Stimulated activated naive CD8-positive, alpha-beta T cell treated with anti-CD3 and anti-CD28 coated beads, Interleukin-15, Interleukin-2, amounts not matched to agents 100 ng/mL and 50 ng/mL, for 24 hours (primary cell): ENCODE measurements at regions not wholly inside any gene's neighbourhood (a gene's known extent, or its start where the extent isn't known, plus 50 kb on each side); places are given as distances from the start of the nearest gene placed in this dataset.

Experiments used
- H3K27ac Mint-ChIP-seq: one replicate; pipeline ENCODE4 v1.8.0; 2021; ENCODE audit warnings: mild to moderate bottlenecking, mixed read lengths
- H3K27me3 Mint-ChIP-seq: one replicate; pipeline ENCODE4 v1.8.0; 2021; ENCODE audit warnings: mixed read lengths
- H3K36me3 Mint-ChIP-seq: one replicate; pipeline ENCODE4 v1.8.0; 2021; ENCODE audit warnings: low read depth, mixed read lengths
- H3K4me1 Mint-ChIP-seq: one replicate; pipeline ENCODE4 v1.8.0; 2021; ENCODE audit warnings: low read depth, mixed read lengths
- H3K4me3 Mint-ChIP-seq: one replicate; pipeline ENCODE4 v1.8.0; 2021; ENCODE audit warnings: mild to moderate bottlenecking, mixed read lengths
- H3K9me3 Mint-ChIP-seq: one replicate; pipeline ENCODE4 v1.8.0; 2021; ENCODE audit warnings: mixed read lengths

DNA sequence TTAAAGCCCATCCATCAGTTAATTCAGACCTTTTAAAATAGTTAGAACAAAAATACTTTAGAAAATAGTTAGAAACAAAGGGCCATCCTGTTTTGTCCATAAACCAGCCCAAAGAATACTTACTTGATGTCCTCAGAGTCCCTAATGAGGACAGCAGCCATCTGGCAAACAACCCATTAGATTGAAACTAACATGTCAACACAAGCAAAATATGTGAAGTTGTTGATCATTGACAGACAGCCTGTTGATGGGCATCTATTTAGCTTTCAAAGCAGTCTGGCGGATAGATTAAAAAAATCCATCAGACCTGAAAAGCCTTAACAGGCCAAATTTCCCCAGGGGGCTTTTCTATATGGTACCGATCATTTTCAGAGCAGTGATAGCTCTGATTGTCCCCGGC, 154.2 kb upstream of the TSHZ2 start:
- no peaks in the 10 kb centered on the region for H3K9me3 Mint-ChIP-seq

GRCh38 chr20:52817511-52817910, 154.6 kb upstream of the TSHZ2 start:
- Mint-ChIP-seq H3K27me3 (peaks cover 12% of the 10 kb centered on the region), H3K36me3 (no peaks in the 10 kb centered on the region), H3K9me3 (no peaks in the 10 kb centered on the region), H3K27ac (no peak overlapping the region), H3K4me3 (no peak overlapping the region), H3K4me1 (no peaks in the 10 kb centered on the region)

More for the DNA sequence above, 154.2 kb upstream of the TSHZ2 start:
- H3K36me3 Mint-ChIP-seq, result no peaks in the 10 kb centered on the region
- no peaks in the 10 kb centered on the region for H3K4me1 Mint-ChIP-seq
- H3K4me3 Mint-ChIP-seq, result no peak overlapping the region
- no peak overlapping the region for H3K27ac Mint-ChIP-seq
- peaks cover 12% of the 10 kb centered on the region for H3K27me3 Mint-ChIP-seq

GRCh38 chr20:52814371-52814770, 157.8 kb upstream of the TSHZ2 start:
- Mint-ChIP-seq H3K4me3 (no peak overlapping the region), H3K9me3 (no peaks in the 10 kb centered on the region), H3K27me3 (peaks cover 21% of the 10 kb centered on the region), H3K36me3 (no peaks in the 10 kb centered on the region), H3K27ac (no peak overlapping the region), H3K4me1 (no peaks in the 10 kb centered on the region)

GRCh38 chr20:52812231-52812847, 159.8 kb upstream of the TSHZ2 start:
- Mint-ChIP-seq H3K36me3 (no peaks in the 10 kb centered on the region), H3K4me1 (no peaks in the 10 kb centered on the region), H3K27ac (no peak overlapping the region), H3K9me3 (no peaks in the 10 kb centered on the region), H3K27me3 (peaks cover 19% of the 10 kb centered on the region), H3K4me3 (no peak overlapping the region)

DNA sequence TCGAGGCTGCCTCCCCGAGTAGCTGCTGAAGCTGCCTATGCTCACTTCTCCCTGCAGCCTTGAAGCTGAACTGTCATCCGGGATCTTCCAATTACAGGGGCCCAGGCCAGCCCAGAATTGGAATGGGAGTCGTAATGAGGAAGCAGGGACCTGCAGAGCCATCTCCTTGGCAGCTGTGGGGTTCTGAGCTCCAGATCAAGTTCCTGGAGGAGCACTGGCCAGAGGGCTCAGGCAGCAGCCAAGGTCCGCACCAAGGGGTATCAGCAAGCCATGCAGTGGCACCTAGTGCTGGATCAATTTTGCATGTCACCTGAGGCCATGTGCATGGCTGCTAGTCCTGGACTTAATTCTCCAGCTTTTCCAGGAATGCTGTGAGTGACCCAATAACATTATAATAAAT, 163.2 kb upstream of the TSHZ2 start:
- Mint-ChIP-seq H3K9me3 (no peaks in the 10 kb centered on the region), H3K27me3 (peaks cover 16% of the 10 kb centered on the region)

GRCh38 chr20:52806918-52807317, 165.2 kb upstream of the TSHZ2 start:
- H3K27me3 Mint-ChIP-seq, result peaks cover 16% of the 10 kb centered on the region
- no peaks in the 10 kb centered on the region for H3K9me3 Mint-ChIP-seq
- H3K4me3 Mint-ChIP-seq, result no peak overlapping the region
- H3K27ac Mint-ChIP-seq, result no peak overlapping the region
- H3K36me3 Mint-ChIP-seq, result no peaks in the 10 kb centered on the region
- H3K4me1 Mint-ChIP-seq, result no peaks in the 10 kb centered on the region

More for the DNA sequence above, 163.2 kb upstream of the TSHZ2 start:
- no peak overlapping the region for H3K27ac Mint-ChIP-seq
- H3K4me3 Mint-ChIP-seq, result no peak overlapping the region
- H3K4me1 Mint-ChIP-seq, result no peaks in the 10 kb centered on the region
- no peaks in the 10 kb centered on the region for H3K36me3 Mint-ChIP-seq

DNA sequence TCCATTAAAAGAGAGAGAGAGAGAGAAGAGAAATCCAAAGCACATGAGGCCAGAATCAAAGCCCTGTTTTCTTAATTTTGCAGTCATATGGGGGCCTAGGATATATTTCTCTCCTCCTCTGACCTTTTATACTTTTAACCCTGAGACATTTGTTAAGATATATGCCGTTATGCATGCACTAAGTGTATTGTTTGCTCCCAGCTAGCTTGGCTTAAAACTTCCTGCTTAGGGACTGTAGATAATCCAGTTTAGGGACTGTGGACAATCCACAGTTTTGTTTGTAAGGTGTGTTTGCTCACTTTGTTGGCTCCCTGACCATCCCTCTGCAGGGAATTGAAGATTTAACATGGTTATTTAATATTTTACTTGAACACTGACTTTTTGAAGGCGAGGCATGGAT, 166.3 kb upstream of the TSHZ2 start:
- no peak overlapping the region for H3K4me3 Mint-ChIP-seq
- H3K4me1 Mint-ChIP-seq, result no peaks in the 10 kb centered on the region
- H3K27me3 Mint-ChIP-seq, result peaks cover 8% of the 10 kb centered on the region
- H3K27ac Mint-ChIP-seq, result no peak overlapping the region
- H3K9me3 Mint-ChIP-seq, result no peaks in the 10 kb centered on the region
- H3K36me3 Mint-ChIP-seq, result no peaks in the 10 kb centered on the region

GRCh38 chr20:52805296-52805571, 166.9 kb upstream of the TSHZ2 start:
- Mint-ChIP-seq H3K4me1 (no peaks in the 10 kb centered on the region), H3K36me3 (no peaks in the 10 kb centered on the region), H3K9me3 (no peaks in the 10 kb centered on the region), H3K4me3 (no peak overlapping the region), H3K27ac (no peak overlapping the region), H3K27me3 (peaks cover 4% of the 10 kb centered on the region)

GRCh38 chr20:52804497-52805295, 167.5 kb upstream of the TSHZ2 start:
- Mint-ChIP-seq H3K4me3 (no peak overlapping the region), H3K9me3 (no peaks in the 10 kb centered on the region), H3K27me3 (peaks cover 4% of the 10 kb centered on the region), H3K4me1 (no peaks in the 10 kb centered on the region), H3K27ac (no peak overlapping the region), H3K36me3 (no peaks in the 10 kb centered on the region)

- no peak overlapping the region for H3K27ac Mint-ChIP-seq
- H3K4me1 Mint-ChIP-seq, result no peaks in the 10 kb centered on the region
- no peaks in the 10 kb centered on the region for H3K9me3 Mint-ChIP-seq
- no peak overlapping the region for H3K4me3 Mint-ChIP-seq
- no peaks in the 10 kb centered on the region for H3K36me3 Mint-ChIP-seq
- H3K27me3 Mint-ChIP-seq, result no peaks in the 10 kb centered on the region
Measured at GRCh38 chr20:52801628-52802006, 170.5 kb upstream of the TSHZ2 start.

DNA sequence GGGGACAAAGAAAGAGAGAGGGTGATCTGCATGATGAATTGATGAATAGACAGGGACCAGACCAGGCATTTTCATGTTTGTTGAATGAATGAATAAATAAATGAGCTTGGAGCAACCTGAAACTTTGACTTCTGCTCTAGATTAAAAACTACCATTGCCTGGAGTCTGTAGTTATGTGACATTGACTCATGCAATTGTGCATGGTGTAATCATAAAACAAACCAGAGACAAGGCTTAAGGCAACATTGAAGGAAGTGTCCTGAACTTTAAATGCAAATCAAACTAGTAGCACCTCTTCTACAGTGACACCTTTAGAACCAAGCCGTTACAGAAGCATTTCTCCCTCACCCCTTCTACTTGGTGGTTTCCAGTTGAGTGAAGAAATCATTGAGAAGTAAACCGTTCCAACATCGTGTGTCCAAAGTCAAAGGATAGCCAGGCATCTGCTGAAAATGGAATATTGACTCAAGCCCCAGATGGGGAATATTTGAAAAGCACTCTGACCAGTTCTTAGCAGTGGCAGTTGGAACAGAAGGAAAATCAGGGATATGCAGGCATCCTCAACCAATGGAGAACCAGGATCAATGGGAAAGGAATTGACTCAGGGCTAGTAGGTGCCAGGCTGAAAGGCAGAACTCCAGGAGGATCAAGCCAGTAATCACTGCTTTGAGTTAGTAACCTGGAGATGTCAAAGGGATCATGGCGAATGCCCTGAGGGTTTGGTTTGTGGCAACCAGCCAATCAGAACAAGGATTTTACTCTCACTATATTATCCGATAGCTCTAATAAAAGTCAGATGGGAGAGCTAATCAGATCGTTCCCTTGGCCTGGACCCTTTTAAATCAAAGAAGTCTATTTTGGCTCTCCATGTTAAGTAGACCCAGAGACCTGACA, 171.2 kb upstream of the TSHZ2 start:
- H3K36me3 Mint-ChIP-seq, result no peaks in the 10 kb centered on the region
- no peaks in the 10 kb centered on the region for H3K27me3 Mint-ChIP-seq
- no peaks in the 10 kb centered on the region for H3K9me3 Mint-ChIP-seq
- H3K27ac Mint-ChIP-seq, result no peak overlapping the region
- no peak overlapping the region for H3K4me3 Mint-ChIP-seq
- H3K4me1 Mint-ChIP-seq, result no peaks in the 10 kb centered on the region

- Mint-ChIP-seq H3K4me3 (no peak overlapping the region), H3K9me3 (no peaks in the 10 kb centered on the region), H3K36me3 (no peaks in the 10 kb centered on the region), H3K4me1 (no peaks in the 10 kb centered on the region), H3K27ac (no peak overlapping the region), H3K27me3 (no peaks in the 10 kb centered on the region)
Measured at GRCh38 chr20:52799130-52799529, 173.0 kb upstream of the TSHZ2 start.

DNA sequence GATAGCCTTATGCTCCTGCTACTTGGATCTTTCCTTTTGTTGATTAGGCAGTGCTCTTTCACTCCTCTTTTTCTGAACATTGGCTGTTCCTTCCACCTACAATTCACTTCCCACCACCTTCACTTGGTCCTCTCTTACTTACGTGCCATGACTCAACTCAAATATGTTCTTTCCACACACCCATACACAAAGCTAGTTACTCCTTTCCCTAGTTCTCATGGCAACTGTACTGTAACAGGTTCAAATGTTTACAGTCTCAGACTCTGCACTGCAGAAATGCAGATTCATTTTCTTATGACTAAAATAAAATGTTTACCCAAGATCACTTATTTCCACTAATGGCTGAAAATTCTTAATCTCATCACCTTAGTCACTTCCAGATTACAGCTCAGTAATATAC, 174.0 kb upstream of the TSHZ2 start:
- Mint-ChIP-seq H3K9me3 (no peaks in the 10 kb centered on the region), H3K4me1 (no peaks in the 10 kb centered on the region), H3K4me3 (no peak overlapping the region), H3K36me3 (no peaks in the 10 kb centered on the region), H3K27me3 (no peaks in the 10 kb centered on the region), H3K27ac (no peak overlapping the region)

DNA sequence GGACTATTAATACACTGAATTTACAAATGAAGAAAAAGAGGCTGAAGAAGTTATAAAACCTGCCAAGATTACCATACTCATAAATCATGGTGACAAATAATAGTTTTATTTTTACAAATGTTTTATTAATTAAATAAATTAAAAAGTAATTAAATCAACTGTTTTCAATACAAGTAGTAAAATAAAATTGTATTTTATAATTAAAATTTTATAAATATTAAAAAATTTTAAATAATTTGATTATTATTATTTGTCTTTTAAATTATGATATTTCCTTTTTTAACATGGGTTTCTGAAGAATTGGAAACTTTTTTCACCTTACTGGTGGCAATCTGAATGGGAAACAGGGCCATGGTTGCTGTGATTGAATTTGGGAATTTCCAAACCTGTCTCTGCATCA, 177.3 kb upstream of the TSHZ2 start:
- no peaks in the 10 kb centered on the region for H3K36me3 Mint-ChIP-seq
- no peak overlapping the region for H3K4me3 Mint-ChIP-seq
- no peaks in the 10 kb centered on the region for H3K4me1 Mint-ChIP-seq
- no peaks in the 10 kb centered on the region for H3K9me3 Mint-ChIP-seq
- H3K27ac Mint-ChIP-seq, result no peak overlapping the region
- no peaks in the 10 kb centered on the region for H3K27me3 Mint-ChIP-seq

- H3K4me3 Mint-ChIP-seq, result no peak overlapping the region
- no peak overlapping the region for H3K27ac Mint-ChIP-seq
- H3K27me3 Mint-ChIP-seq, result no peaks in the 10 kb centered on the region
- H3K36me3 Mint-ChIP-seq, result no peaks in the 10 kb centered on the region
- no peaks in the 10 kb centered on the region for H3K9me3 Mint-ChIP-seq
- H3K4me1 Mint-ChIP-seq, result no peaks in the 10 kb centered on the region
Measured at GRCh38 chr20:52793339-52793963, 178.7 kb upstream of the TSHZ2 start.
